Sciatic nerve (tissue), 2 donors: ENCODE measurements at regions not wholly inside any gene's neighbourhood (a gene's known extent, or its start where the extent isn't known, plus 50 kb on each side); places are given as distances from the start of the nearest gene placed in this dataset.
"Not testable (repeated sequence)": the region's sequence is repeated elsewhere in the genome, so short reads cannot be mapped to it uniquely, and the experiment has no call there.

Source experiments
- ATAC-seq: fragments of 200-7000 bp; cut with Tn5 transposase; one replicate; pipeline ENCODE4 v1.9.1; 2020; ENCODE audit warnings: mild to moderate bottlenecking, moderate library complexity
- DNase-seq: peaks from one replicate; pipeline ENCODE4 v3.0.0-alpha.2; 2020; ENCODE audit warnings: low spot score
- intact Hi-C: fragments of 100-400 bp; cut with DNase I; formaldehyde crosslinking; loops from one replicate; pipeline ENCODE4 v1.14.2; 2022
- donor health status: DM: no; HTN: no; CAD: no.
- donor health status: DM: no; HTN: no; CAD: no.

- ATAC-seq, result no peak
- no peak for DNase-seq
- intact Hi-C loops, result no loop called here
These were observed 111.6 kb upstream of the FGGY start for GRCh38 chr1:59185163-59185860.

GRCh38 chr1:59186656-59187055 lies 110.2 kb upstream of the FGGY start:
- ATAC-seq (peak; percentile 88), DNase-seq (peak; percentile 66)
- intact Hi-C loops, result no loop called here

- ATAC-seq (peak; percentile 87), DNase-seq (no peak)
- intact Hi-C loops, result no loop called here
These were observed 108.3 kb upstream of the FGGY start for GRCh38 chr1:59188413-59189213.

- ATAC-seq (no peak), DNase-seq (no peak)
- intact Hi-C loops, result no loop called here
These were observed 103.3 kb upstream of the FGGY start for GRCh38 chr1:59193443-59194093.

GRCh38 chr1:59194621-59195020 lies 102.3 kb upstream of the FGGY start:
- ATAC-seq (no peak), DNase-seq (no peak)
- intact Hi-C loops, result no loop called here

GRCh38 chr1:59195151-59195550 lies 101.7 kb upstream of the FGGY start:
- intact Hi-C loops, result no loop called here
- DNase-seq (no peak), ATAC-seq (no peak)

- intact Hi-C loops, result no loop called here
- DNase-seq, result no peak
- ATAC-seq, result no peak
These were observed 98.3 kb upstream of the FGGY start for GRCh38 chr1:59198564-59198963.

GRCh38 chr1:59199147-59199546 lies 97.7 kb upstream of the FGGY start:
- DNase-seq (no peak), ATAC-seq (no peak)
- intact Hi-C loops, result no loop called here

GRCh38 chr1:59199719-59200376 lies 97.0 kb upstream of the FGGY start:
- intact Hi-C loops, result no loop called here
- no peak for ATAC-seq
- no peak for DNase-seq

GRCh38 chr1:59201341-59201740 lies 95.6 kb upstream of the FGGY start:
- DNase-seq (no peak), ATAC-seq (no peak)
- intact Hi-C loops, result no loop called here

- no peak for DNase-seq
- intact Hi-C loops, result no loop called here
- ATAC-seq, result peak; percentile 63
These were observed 94.4 kb upstream of the FGGY start for GRCh38 chr1:59202455-59202854.

GRCh38 chr1:59204001-59204400 lies 92.9 kb upstream of the FGGY start:
- intact Hi-C loops, result no loop called here
- DNase-seq (no peak), ATAC-seq (peak; percentile 93)

- ATAC-seq, DNase-seq, intact Hi-C loops: not testable (repeated sequence)
These were observed 90.3 kb upstream of the FGGY start for GRCh38 chr1:59206616-59207015.

GRCh38 chr1:59210430-59210829 lies 86.5 kb upstream of the FGGY start:
- ATAC-seq, intact Hi-C loops, DNase-seq: not testable (repeated sequence)

- intact Hi-C loops, result no loop called here
- DNase-seq, result no peak
- no peak for ATAC-seq
These were observed 84.2 kb upstream of the FGGY start for GRCh38 chr1:59212706-59213105.

GRCh38 chr1:59214248-59215208 lies 82.4 kb upstream of the FGGY start:
- peak; percentile 96 for ATAC-seq
- no peak for DNase-seq
- intact Hi-C loops, result no loop called here

- no peak for ATAC-seq
- intact Hi-C loops, result no loop called here
These were observed 81.1 kb upstream of the FGGY start for GRCh38 chr1:59215766-59216291.

GRCh38 chr1:59217439-59217838 lies 79.5 kb upstream of the FGGY start:
- intact Hi-C loops, DNase-seq, ATAC-seq: not testable (repeated sequence)

More at GRCh38 chr1:59215766-59216291, 81.1 kb upstream of the FGGY start:
- DNase-seq, result no peak
